RPMI8226 (cell line): ENCODE measurements at regions not wholly inside any gene's neighbourhood (a gene's known extent, or its start where the extent isn't known, plus 50 kb on each side); places are given as distances from the start of the nearest gene placed in this dataset.
"Not testable (repeated sequence)": the region's sequence is repeated elsewhere in the genome, so short reads cannot be mapped to it uniquely, and the experiment has no call there.

Experiments used
- DNase-seq: peaks from one replicate; pipeline ENCODE4 v3.0.0-alpha.2; 2015

GRCh38 chr1:189315035-189315901 is 1162.4 kb downstream of the BRINP3 start:
- no peak for DNase-seq

GRCh38 chr1:189323091-189323490 is 1154.6 kb downstream of the BRINP3 start:
- DNase-seq: no peak

- not testable (repeated sequence) for DNase-seq
These were observed 1146.6 kb downstream of the BRINP3 start for GRCh38 chr1:189331071-189331470.

DNA sequence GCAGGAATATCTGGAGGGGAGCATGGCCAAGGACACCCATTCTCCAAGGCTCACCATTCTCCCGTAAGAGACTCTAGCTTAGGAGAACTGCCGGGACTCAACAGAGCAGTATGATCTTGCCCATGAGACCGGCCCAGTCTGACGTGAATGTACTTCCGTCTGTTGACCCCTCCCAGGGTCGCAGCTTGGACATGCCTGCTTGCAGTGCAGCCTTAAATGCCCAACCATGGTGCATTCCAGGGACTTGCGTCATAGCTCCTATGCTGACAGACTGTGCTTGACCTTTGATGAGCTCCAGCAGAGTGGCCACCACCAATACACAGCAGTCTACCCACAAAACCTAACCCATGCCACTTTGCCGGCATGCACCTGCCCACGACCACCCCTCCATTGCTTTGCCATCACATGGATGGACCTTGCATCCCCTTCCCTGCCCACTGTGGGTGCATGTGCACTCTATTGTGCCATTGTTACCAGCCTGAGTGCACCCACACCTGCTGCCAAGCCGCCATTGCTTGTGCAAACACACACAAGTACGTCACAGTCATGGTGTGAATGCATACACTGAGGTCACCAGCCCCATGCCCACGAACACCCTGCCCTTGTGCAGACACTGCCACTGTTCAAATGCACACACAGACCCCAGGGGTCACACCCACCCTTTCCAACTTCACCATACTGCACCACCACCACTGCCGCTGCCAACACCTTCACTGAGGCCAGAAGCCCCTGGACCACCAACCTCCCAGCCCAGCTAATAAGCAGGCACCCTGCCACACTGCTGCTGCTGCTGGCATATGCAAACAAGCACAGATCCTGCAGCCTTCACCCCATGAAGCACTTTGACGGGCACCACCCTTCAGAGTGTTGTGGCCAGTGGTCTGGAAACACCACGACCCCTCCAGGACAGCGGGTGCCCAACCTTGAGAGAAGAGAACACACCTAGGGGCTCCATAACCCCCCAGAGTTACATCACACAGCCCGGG is 1141.3 kb downstream of the BRINP3 start:
- no peak for DNase-seq

- no peak for DNase-seq
These were observed 1128.1 kb downstream of the BRINP3 start for GRCh38 chr1:189349607-189350006.

DNA sequence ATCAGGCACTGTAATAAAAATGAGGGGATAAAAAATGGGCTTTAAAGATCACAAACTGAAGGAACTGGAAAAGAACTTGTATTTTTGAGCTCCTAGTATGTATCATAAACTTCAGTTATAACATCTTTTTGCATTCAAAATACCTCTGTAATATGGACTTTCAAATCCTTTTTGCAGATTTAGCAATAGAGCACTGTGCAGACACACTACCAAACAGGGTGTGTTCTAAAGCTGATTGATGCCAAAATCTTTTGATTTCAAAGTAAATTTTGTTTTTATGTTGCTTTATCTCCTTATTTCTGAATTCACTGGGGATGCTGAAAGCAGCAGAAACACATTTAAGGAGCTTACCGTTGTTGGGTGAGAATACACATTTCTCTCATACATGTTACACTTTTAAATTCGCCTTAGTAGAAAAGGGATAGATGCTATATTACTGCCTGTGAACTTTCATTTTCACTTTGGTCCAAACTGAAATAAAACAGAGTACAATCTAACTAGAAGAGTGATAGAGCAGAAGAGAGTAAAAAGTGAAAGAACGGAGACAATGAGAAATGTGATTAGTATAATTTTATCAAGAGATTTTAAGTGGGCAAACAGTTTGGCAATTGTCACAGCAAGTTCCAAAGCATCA is 1126.6 kb downstream of the BRINP3 start:
- DNase-seq: no peak

- no peak for DNase-seq
These were observed 1125.7 kb downstream of the BRINP3 start for GRCh38 chr1:189351960-189352359.

DNA sequence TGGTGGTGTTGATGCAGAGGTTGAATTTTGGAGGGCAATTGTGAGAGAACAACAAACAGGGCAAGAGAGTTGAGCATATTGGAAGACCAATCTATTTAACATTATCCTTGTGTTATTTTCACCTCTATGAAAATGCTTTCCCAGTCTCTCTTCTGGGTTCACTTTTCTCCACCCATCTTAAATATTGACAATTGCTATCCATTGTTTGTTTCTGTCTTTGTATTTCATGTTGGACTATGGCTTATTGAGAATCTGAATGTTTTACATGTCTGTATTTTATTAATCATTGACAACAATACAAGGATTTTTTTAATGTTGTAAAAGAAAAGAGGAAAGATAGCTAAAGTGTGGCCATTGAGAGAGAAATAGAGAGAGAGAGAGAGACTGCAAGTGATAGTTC is 1121.5 kb downstream of the BRINP3 start:
- no peak for DNase-seq

DNA sequence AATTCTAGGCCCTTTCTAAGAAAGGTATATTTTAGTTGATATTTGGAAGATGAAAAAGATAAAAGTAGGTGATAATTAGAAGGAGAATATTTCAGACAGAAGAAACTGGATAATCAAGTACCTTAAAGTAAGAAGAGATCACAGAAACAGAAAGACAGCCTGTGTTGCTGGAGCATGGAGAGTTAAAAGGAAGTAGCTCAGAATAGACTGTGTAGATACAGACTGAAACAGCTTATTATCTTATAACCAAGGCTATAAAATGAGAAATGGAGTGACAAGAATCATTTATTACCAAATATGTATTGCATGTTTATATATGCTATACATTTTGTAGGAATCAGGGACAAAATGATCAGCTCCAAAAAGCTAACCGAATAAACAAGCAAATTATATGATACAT is 1120.3 kb downstream of the BRINP3 start:
- DNase-seq: no peak

DNA sequence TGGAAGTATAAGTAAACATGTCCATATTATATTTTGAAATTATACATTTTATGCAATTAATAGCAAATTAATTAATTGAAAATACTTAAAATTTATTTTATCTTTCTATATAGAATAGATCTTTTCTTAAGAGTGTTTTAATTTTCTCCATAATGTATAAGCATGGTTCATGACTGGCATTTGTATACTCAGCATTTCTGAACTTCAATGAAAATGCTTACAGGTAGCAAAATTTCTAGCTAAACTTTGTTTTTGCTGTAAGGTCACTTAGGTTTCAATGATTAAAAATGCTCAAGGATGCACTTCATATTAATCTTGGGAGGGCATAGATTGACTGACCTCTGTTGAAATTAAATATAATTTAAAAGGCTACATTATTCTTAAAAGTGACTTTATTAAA is 1108.1 kb downstream of the BRINP3 start:
- DNase-seq: no peak

DNA sequence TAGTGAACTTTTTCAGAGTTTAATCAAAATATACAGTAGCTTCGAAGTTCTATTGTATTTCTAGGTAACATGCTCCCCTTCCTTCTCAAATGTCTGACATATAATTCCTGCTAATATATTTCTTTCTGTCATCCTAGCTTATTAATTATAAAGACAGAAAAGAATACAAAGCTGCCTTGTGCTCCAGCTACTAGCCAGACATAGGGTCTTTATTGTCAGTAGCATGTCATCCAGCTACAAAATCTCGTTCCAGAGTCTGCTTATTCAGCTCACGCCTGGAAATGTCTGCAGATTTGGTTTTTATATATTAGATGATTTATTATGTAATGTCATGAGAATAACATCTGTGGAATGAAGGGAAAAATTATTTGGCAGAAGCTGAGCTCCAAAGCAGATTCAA is 1102.8 kb downstream of the BRINP3 start:
- no peak for DNase-seq

DNA sequence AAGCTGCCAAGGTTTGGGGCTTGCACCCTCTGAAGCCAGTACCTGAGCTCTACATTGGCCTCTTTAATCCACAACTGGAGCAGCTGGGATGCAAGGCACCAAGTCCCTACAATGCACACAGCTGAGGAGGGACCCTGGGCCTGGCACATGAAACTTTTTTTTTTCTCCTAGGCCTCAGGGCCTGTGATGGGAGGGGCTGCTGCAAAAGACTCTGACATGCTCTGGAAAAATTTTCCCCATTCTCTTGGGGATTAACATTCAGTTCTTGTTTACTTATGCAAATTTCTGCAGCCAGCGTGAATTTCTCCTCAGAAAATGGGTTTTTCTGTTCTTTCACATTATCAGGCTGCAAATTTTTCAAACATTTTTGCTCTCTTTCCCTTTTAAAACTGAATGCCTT is 1072.2 kb downstream of the BRINP3 start:
- no peak for DNase-seq

DNA sequence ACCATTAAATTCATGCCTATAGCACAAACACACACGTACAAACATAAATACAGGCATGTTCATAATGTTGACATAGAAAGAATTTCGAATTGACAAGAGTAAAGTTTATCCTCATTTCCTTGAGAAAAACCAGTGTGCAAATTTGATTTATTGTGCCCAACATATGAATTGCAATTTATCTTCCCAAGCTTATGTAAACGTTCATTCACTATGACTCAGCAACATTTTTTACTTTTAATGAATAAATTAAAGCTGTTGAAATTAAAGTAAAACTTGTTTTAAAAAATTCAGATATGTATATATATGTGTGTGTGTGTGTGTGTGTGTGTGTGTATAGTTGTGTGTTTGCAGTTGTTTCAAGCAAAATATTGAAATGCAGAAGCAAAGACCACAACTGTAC is 1067.9 kb downstream of the BRINP3 start:
- no peak for DNase-seq

DNA sequence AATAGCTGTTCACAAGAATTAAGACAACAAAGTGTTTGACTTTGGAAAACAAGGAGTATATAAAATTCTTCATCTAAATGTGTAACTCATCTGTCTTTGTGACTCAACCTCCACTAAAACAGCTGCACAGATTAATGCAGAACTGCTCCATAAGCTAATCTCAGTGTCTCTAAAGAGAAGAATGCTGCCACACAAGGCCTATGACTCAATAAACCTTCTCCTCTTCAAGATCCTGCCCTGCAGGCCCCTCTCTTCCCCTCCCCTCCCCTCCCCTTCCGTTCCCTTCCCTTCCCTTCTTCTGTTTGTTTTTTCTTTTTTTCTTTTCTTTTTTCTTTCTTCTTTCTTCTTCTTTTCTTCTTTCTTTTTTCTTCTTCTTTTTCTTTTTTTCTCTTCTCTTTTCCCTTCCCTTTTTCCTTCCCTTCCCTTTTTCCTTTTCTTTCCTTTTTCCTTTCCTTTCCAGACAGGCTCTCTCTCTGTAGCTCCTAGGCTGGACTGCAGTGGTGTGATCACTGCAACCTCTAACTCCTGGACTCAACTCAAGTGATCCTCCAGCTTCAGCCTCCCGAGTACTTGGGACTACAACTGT is 1052.8 kb downstream of the BRINP3 start:
- no peak for DNase-seq

DNA sequence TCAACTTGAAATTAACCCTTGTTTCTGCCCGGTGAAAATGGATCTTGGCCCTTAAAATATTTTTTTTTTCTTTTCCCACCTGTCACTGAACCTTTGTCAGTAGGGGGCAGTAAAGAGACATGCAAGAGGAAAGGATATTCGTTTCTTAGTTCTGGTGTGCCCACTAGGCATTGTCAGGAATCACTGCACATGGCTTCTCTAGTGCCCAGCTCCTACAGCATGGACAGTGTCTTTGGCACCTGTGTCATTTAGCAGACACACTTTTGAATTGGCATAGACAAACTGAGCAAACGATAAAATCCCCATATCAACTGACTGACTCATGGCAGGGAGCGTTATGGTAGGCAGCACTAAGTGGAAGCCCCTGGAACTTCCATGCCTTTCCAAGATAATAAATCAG is 1048.1 kb downstream of the BRINP3 start:
- peak; percentile 60 for DNase-seq

GRCh38 chr1:189431447-189431846 is 1046.2 kb downstream of the BRINP3 start:
- no peak for DNase-seq

- no peak for DNase-seq
These were observed 1044.9 kb downstream of the BRINP3 start for GRCh38 chr1:189432753-189433152.

DNA sequence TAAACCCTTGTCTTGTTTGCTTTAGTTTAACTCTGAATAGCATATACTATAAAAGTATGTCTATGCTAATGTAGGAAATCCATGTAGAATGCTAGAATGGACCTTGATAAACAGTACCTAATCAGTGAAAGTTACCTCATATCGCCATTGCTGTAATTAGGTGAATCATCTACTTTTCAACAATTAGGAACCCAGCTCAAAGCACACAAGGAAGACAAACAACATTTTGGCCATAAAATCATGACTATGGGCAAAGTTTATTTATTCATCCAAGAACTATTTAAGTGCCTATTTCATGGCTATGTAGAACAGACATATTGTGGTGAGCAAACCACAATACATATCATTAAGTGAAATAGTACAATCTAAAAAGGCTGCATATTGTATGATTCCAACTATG is 1043.2 kb downstream of the BRINP3 start:
- DNase-seq: no peak

GRCh38 chr1:189435398-189435797 is 1042.3 kb downstream of the BRINP3 start:
- DNase-seq: no peak

DNA sequence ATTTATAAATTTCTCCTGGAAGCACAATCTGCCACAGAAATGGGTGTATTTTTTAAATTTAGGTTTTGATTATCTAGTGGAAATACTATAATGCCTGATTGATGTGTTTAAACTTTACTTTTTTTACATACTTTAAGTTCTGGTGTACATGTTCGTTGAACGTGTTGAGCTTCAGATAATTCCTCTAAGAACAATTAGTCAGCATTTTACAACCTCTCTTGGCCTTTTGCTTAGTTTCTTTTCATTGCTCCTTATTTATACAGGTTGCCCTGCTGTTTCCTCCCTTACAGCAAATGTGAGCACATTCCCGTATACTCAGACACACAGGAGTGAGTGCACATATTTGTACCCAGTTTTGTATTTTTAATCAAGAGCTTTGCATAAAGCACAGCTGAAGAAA is 1038.9 kb downstream of the BRINP3 start:
- no peak for DNase-seq

DNA sequence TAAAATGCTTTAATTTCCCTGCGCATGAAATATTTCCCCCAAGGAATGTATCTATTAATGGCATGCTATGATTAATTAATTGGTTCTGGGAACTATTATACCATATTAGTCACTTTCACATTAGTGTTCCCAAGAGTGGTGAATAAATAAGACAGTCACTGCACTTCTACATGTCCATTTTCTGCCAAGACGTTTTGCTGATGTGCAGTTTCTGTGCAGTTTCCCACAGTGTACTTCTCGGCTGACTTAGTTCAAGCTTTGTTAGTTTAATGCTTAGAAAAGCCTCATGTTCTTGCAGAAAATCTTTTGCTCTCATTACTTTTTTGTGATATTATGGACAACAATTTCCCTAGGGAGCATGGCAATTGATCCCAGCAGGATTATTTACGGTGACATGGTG is 1014.5 kb downstream of the BRINP3 start:
- peak; percentile 8 for DNase-seq

DNA sequence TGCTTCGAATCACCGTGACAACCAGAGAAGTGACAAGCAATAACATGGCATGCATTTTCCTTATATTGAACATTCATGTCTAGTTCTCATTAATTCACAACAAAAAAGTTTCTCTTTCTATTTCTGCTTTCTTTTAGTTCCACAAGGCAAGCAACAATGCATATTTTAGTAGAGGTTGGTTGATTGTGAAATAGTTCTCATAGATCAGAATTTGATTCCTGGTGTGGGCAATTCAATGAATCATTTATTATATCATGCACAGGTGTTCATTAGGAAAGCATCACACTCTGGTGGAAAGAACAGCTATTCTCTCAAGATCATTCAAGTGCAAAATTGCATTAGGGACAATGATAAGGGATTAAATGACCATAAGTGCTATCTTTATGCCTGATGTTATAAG is 980.9 kb downstream of the BRINP3 start:
- DNase-seq: no peak

- DNase-seq: no peak
These were observed 977.9 kb downstream of the BRINP3 start for GRCh38 chr1:189499736-189500135.
